ENCODE measurements at regions not wholly inside any gene's neighbourhood (a gene's known extent, or its start where the extent isn't known, plus 50 kb on each side); places are given as distances from the start of the nearest gene placed in this dataset.

- TF ChIP-seq LEF1 (IDR thresholded peaks at IDR 0.05; ENCODE audit: borderline replicate concordance) (no peak), TARDBP (IDR thresholded peaks at IDR 0.05) (no peak), ARNT (IDR thresholded peaks at IDR 0.05) (no peak), SP1 (IDR thresholded peaks at IDR 0.05) (no peak), CTBP1 (IDR thresholded peaks at IDR 0.05; ENCODE audit: borderline replicate concordance) (no peak), HDGF (IDR thresholded peaks at IDR 0.05; ENCODE audit: borderline replicate concordance) (no peak), NFRKB (IDR thresholded peaks at IDR 0.05) (no peak), ELF4 (IDR thresholded peaks at IDR 0.05) (no peak), ZNF384 (IDR thresholded peaks at IDR 0.05) (no peak), L3MBTL2 (conservative IDR thresholded peaks at IDR 0.05) (no peak), FOXA1 (IDR thresholded peaks at IDR 0.05) (no peak), PKNOX1 (IDR thresholded peaks at IDR 0.05) (no peak), FOXK2 (IDR thresholded peaks at IDR 0.05) (no peak), SUZ12 (IDR thresholded peaks at IDR 0.05) (no peak), BHLHE40 (IDR thresholded peaks at IDR 0.05; ENCODE audit: borderline replicate concordance) (no peak), FOXM1 (IDR thresholded peaks at IDR 0.05; ENCODE audit: borderline replicate concordance) (no peak)
- POLR2A ChIA-PET, result no interaction called here
- DNase-seq (ENCODE audit: extremely low spot score), result no peak
- CTCF ChIA-PET, result no interaction called here
Observed at GRCh38 chr12:75923964-75924666, 107.5 kb downstream of the PHLDA1 start.

- POLR2A ChIA-PET, result no interaction called here
- TF ChIP-seq L3MBTL2 (conservative IDR thresholded peaks at IDR 0.05), result no peak
- no peak for TF ChIP-seq NFRKB (IDR thresholded peaks at IDR 0.05)
- no peak for TF ChIP-seq SP1 (IDR thresholded peaks at IDR 0.05)
- no peak for TF ChIP-seq CTBP1 (IDR thresholded peaks at IDR 0.05; ENCODE audit: borderline replicate concordance)
- no peak for TF ChIP-seq PKNOX1 (IDR thresholded peaks at IDR 0.05)
- TF ChIP-seq HDGF (IDR thresholded peaks at IDR 0.05; ENCODE audit: borderline replicate concordance), result no peak
- no peak for TF ChIP-seq FOXM1 (IDR thresholded peaks at IDR 0.05; ENCODE audit: borderline replicate concordance)
- no peak for TF ChIP-seq ELF4 (IDR thresholded peaks at IDR 0.05)
- no peak for TF ChIP-seq ARNT (IDR thresholded peaks at IDR 0.05)
- TF ChIP-seq SUZ12 (IDR thresholded peaks at IDR 0.05), result no peak
- TF ChIP-seq BHLHE40 (IDR thresholded peaks at IDR 0.05; ENCODE audit: borderline replicate concordance), result no peak
- TF ChIP-seq ZNF384 (IDR thresholded peaks at IDR 0.05), result no peak
- no peak for TF ChIP-seq LEF1 (IDR thresholded peaks at IDR 0.05; ENCODE audit: borderline replicate concordance)
- TF ChIP-seq FOXK2 (IDR thresholded peaks at IDR 0.05), result no peak
- TF ChIP-seq FOXA1 (IDR thresholded peaks at IDR 0.05), result no peak
- TF ChIP-seq TARDBP (IDR thresholded peaks at IDR 0.05), result no peak
- CTCF ChIA-PET, result no interaction called here
- DNase-seq (ENCODE audit: extremely low spot score), result no peak
Observed at GRCh38 chr12:75922944-75923642, 108.5 kb downstream of the PHLDA1 start.

- ChIA-PET POLR2A (no interaction called here), CTCF (no interaction called here)
- DNase-seq (ENCODE audit: extremely low spot score), result no peak
- TF ChIP-seq ARNT (IDR thresholded peaks at IDR 0.05) (no peak), FOXK2 (IDR thresholded peaks at IDR 0.05) (no peak), PKNOX1 (IDR thresholded peaks at IDR 0.05) (no peak), FOXM1 (IDR thresholded peaks at IDR 0.05; ENCODE audit: borderline replicate concordance) (no peak)
Observed at GRCh38 chr12:75921622-75922289, 109.8 kb downstream of the PHLDA1 start.

- no peak for DNase-seq (ENCODE audit: extremely low spot score)
- ChIA-PET CTCF (no interaction called here), POLR2A (no interaction called here)
- TF ChIP-seq SP1 (IDR thresholded peaks at IDR 0.05) (no peak), TARDBP (IDR thresholded peaks at IDR 0.05) (no peak), PKNOX1 (IDR thresholded peaks at IDR 0.05) (no peak), FOXA1 (IDR thresholded peaks at IDR 0.05) (no peak)
Observed at GRCh38 chr12:75917715-75918114, 113.9 kb downstream of the PHLDA1 start.

- ChIA-PET CTCF (no interaction called here), POLR2A (no interaction called here)
- TF ChIP-seq NFRKB (IDR thresholded peaks at IDR 0.05), result no peak
- TF ChIP-seq HDGF (IDR thresholded peaks at IDR 0.05; ENCODE audit: borderline replicate concordance), result no peak
- TF ChIP-seq BHLHE40 (IDR thresholded peaks at IDR 0.05; ENCODE audit: borderline replicate concordance), result no peak
- TF ChIP-seq TARDBP (IDR thresholded peaks at IDR 0.05), result no peak
- no peak for TF ChIP-seq FOXK2 (IDR thresholded peaks at IDR 0.05)
- TF ChIP-seq FOXM1 (IDR thresholded peaks at IDR 0.05; ENCODE audit: borderline replicate concordance), result no peak
- TF ChIP-seq L3MBTL2 (conservative IDR thresholded peaks at IDR 0.05), result no peak
- no peak for TF ChIP-seq PKNOX1 (IDR thresholded peaks at IDR 0.05)
- no peak for TF ChIP-seq ZNF384 (IDR thresholded peaks at IDR 0.05)
- no peak for TF ChIP-seq LEF1 (IDR thresholded peaks at IDR 0.05; ENCODE audit: borderline replicate concordance)
- no peak for TF ChIP-seq ARNT (IDR thresholded peaks at IDR 0.05)
- no peak for TF ChIP-seq CTBP1 (IDR thresholded peaks at IDR 0.05; ENCODE audit: borderline replicate concordance)
- TF ChIP-seq SUZ12 (IDR thresholded peaks at IDR 0.05), result no peak
- no peak for TF ChIP-seq SP1 (IDR thresholded peaks at IDR 0.05)
- TF ChIP-seq FOXA1 (IDR thresholded peaks at IDR 0.05), result no peak
- TF ChIP-seq ELF4 (IDR thresholded peaks at IDR 0.05), result no peak
- DNase-seq (ENCODE audit: extremely low spot score), result no peak
Observed at GRCh38 chr12:75917083-75917482, 114.5 kb downstream of the PHLDA1 start.
